GM12874 (cell line): ENCODE measurements at regions not wholly inside any gene's neighbourhood (a gene's known extent, or its start where the extent isn't known, plus 50 kb on each side); places are given as distances from the start of the nearest gene placed in this dataset.

Source experiments
- CTCF ChIP-seq: IDR thresholded peaks from 2 replicates; pipeline ENCODE4 v1.5.1; 2011; ENCODE audit warnings: low read depth, mild to moderate bottlenecking, control low read depth, low read length, moderate library complexity; ENCODE audit not compliant: insufficient read depth

- TF ChIP-seq CTCF, result no peak
These were observed 458.3 kb downstream of the MMUT start for GRCh38 chr6:49004801-49005200.

- no peak for TF ChIP-seq CTCF
These were observed 459.7 kb downstream of the MMUT start for GRCh38 chr6:49003348-49003747.

- TF ChIP-seq CTCF, result no peak
These were observed 461.1 kb downstream of the MMUT start for GRCh38 chr6:49001856-49002541.

GRCh38 chr6:48998574-48998973 is 464.5 kb downstream of the MMUT start:
- no peak for TF ChIP-seq CTCF

- no peak for TF ChIP-seq CTCF
These were observed 466.5 kb downstream of the MMUT start for GRCh38 chr6:48996461-48997119.

GRCh38 chr6:48994811-48995210 is 468.2 kb downstream of the MMUT start:
- TF ChIP-seq CTCF, result no peak

GRCh38 chr6:48990739-48991138 is 472.3 kb downstream of the MMUT start:
- no peak for TF ChIP-seq CTCF
